ENCODE measurements at regions not wholly inside any gene's neighbourhood (a gene's known extent, or its start where the extent isn't known, plus 50 kb on each side); places are given as distances from the start of the nearest gene placed in this dataset.

GRCh38 chr2:220745682-220746081 is 826.4 kb downstream of the EPHA4 start:
- no peak for DNase-seq (ENCODE audit: low spot score)
- Histone ChIP-seq H3K9ac (ENCODE audit: insufficient read depth, low read depth, low read length) (no peak overlapping the region), H3K36me3 (replicated peaks in 1 of 2; ENCODE audit: control insufficient read depth in 1 of 2, insufficient read depth in 2 of 2, low read length in 2 of 2) (no peaks in the 10 kb centered on the region), H4K20me1 (ENCODE audit: insufficient read depth, low read length) (no peaks in the 10 kb centered on the region), H2AFZ (ENCODE audit: low read length) (no peak overlapping the region), H3K27me3 (ENCODE audit: control insufficient read depth in 1 of 2, insufficient read depth in 2 of 2, low read length in 2 of 2) (no peaks in the 10 kb centered on the region), H3K79me2 (ENCODE audit: insufficient read depth, low read length) (no peaks in the 10 kb centered on the region), H3K9me3 (ENCODE audit: low read length) (peaks cover 40% of the 10 kb centered on the region), H3K4me2 (ENCODE audit: low read depth, low read length) (no peak overlapping the region), H3K4me1 (ENCODE audit: insufficient read depth, low read length) (no peaks in the 10 kb centered on the region), H3K27ac (ENCODE audit: extremely low read length, insufficient read depth, low read length) (no peak overlapping the region), H3K4me3 (replicated peaks in 1 of 3; ENCODE audit: insufficient read depth in 1 of 3, low read depth in 2 of 3, low read length in 3 of 3) (no peak overlapping the region)
- intact Hi-C loops (cut with micrococcal nuclease; ENCODE audit: unreplicated experiment) = no loop called here
- 31% methylated on average over 8 of the region's 8 CpGs for WGBS (ENCODE audit: low lambda C conversion rate)
- no peak for ATAC-seq
- CTCF ChIA-PET (ENCODE audit: low intra/inter-chr PET ratio, low total read pairs) = no interaction called here
- in situ Hi-C loops (cut with HindIII; ENCODE audit: extremely low pct_ligation_motif_present, low pct_unique_long_range_greater_than_20kb) = no loop called here
- BruUV-seq (replicated peaks) = no TSS peak
- FAIRE-seq = no peak
- POLR2A ChIA-PET = no interaction called here
- TF ChIP-seq AGO1 (IDR thresholded peaks at IDR 0.05; ENCODE audit: low read depth, low read length, poor library complexity, severe bottlenecking) (no peak), CREB3 (CRISPR knock-in tag; IDR thresholded peaks at IDR 0.05) (no peak), RFXAP (CRISPR knock-in tag; IDR thresholded peaks at IDR 0.05; ENCODE audit: borderline replicate concordance) (no peak), ZNF558 (CRISPR knock-in tag; IDR thresholded peaks at IDR 0.05; ENCODE audit: borderline replicate concordance) (no peak), KLF11 (CRISPR knock-in tag; IDR thresholded peaks at IDR 0.05) (no peak), CHD4 (IDR thresholded peaks at IDR 0.05; ENCODE audit: borderline replicate concordance, low read length) (no peak), ZNF484 (CRISPR knock-in tag; IDR thresholded peaks at IDR 0.05; ENCODE audit: borderline replicate concordance, low read depth) (no peak), HNF1A (IDR thresholded peaks at IDR 0.05; ENCODE audit: low read depth) (no peak), HNF1A (CRISPR knock-in tag; IDR thresholded peaks at IDR 0.05; ENCODE audit: borderline replicate concordance) (no peak), RNF219 (CRISPR knock-in tag; IDR thresholded peaks at IDR 0.05) (no peak), ZNF234 (CRISPR knock-in tag; conservative IDR thresholded peaks at IDR 0.05) (no peak), TAF15 (IDR thresholded peaks at IDR 0.05; ENCODE audit: low read depth, low read length, poor library complexity, severe bottlenecking) (no peak), ZNF17 (CRISPR knock-in tag; IDR thresholded peaks at IDR 0.05) (no peak), HCFC1 (IDR thresholded peaks at IDR 0.05; ENCODE audit: low read depth, low read length) (no peak)
- TF ChIP-seq, protein P1, sequence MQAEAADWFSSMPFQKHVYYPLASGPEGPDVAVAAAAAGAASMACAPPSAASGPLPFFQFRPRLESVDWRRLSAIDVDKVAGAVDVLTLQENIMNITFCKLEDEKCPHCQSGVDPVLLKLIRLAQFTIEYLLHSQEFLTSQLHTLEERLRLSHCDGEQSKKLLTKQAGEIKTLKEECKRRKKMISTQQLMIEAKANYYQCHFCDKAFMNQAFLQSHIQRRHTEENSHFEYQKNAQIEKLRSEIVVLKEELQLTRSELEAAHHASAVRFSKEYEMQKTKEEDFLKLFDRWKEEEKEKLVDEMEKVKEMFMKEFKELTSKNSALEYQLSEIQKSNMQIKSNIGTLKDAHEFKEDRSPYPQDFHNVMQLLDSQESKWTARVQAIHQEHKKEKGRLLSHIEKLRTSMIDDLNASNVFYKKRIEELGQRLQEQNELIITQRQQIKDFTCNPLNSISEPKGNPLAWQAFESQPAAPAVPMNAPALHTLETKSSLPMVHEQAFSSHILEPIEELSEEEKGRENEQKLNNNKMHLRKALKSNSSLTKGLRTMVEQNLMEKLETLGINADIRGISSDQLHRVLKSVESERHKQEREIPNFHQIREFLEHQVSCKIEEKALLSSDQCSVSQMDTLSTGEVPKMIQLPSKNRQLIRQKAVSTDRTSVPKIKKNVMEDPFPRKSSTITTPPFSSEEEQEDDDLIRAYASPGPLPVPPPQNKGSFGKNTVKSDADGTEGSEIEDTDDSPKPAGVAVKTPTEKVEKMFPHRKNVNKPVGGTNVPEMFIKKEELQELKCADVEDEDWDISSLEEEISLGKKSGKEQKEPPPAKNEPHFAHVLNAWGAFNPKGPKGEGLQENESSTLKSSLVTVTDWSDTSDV (CRISPR knock-in tag; IDR thresholded peaks at IDR 0.05) = no peak
